ENCODE measurements at regions not wholly inside any gene's neighbourhood (a gene's known extent, or its start where the extent isn't known, plus 50 kb on each side); places are given as distances from the start of the nearest gene placed in this dataset.
A peak's percentile ranks its signal among the peaks of the same experiment; 100 is the strongest.
"Not testable (repeated sequence)": the region's sequence is repeated elsewhere in the genome, so short reads cannot be mapped to it uniquely, and the experiment has no call there.

DNA sequence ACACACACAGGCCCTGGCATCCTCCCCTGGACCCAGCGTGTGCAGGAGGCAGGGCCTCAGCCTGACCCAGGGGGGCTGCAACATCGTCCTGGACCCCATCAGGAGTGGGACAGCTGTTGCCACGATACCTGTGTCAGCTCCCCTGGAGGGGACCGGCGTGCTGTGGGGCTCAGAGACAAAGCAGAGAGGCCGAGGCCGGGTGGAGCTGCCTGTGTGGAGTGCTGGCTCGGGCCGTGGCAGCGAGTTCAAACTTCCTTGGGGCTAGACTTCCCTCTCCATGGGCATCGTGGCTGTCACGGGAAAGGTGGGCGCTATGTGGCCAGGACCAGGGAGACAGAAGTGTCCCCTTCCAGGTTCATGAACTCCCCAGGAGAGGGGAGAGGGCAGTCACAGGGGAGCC lies 155.0 kb upstream of the SFSWAP start:
- intact Hi-C loops (cut with micrococcal nuclease): no loop called here
- ChIA-PET CTCF (no interaction called here), POLR2A (no interaction called here)
- Mint-ChIP-seq H3K4me1 (ENCODE audit: low read depth) (no peaks in the 10 kb centered on the region), H3K36me3 (no peaks in the 10 kb centered on the region), H3K27me3 (peaks cover 3% of the 10 kb centered on the region), H3K9me3 (no peaks in the 10 kb centered on the region), H3K4me3 (no peak overlapping the region), H3K27ac (no peak overlapping the region)
- DNase-seq: no peak

DNA sequence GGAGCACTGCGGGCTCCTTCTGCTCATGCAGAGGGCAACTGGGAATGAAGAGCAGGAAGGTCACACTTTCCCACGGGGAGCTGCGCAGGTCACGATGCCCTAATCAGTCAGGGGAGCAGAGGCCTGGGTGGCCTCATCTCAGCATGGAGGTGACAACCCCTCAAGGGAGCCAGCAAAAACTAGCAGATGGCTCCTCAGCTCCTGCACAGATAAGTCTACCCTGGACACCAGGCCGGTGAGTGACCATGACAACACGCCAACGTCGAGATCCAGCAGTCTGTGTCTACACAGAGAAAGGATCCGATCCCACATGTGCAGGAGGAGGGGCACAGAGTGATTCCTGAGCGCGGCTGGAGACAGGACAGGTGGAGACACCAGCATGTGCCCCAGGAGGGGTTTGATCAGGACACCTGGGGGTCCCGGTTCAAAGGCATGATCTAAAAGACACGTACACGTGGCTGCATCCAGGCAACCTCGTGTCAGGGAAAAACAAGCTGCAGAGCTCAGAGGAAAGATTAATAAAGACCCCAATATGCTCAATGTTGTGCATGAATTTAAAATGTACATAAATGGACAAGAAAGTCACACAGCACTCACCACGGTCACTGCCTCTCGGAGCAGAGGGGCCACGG lies 153.7 kb upstream of the SFSWAP start:
- Mint-ChIP-seq H3K4me3 (no peak overlapping the region), H3K36me3 (no peaks in the 10 kb centered on the region), H3K27ac (no peak overlapping the region), H3K27me3 (peaks cover 3% of the 10 kb centered on the region), H3K9me3 (no peaks in the 10 kb centered on the region), H3K4me1 (ENCODE audit: low read depth) (no peaks in the 10 kb centered on the region)
- POLR2A ChIA-PET: no interaction called here
- intact Hi-C loops (cut with micrococcal nuclease): no loop called here
- DNase-seq: no peak
- CTCF ChIA-PET: no interaction called here

DNA sequence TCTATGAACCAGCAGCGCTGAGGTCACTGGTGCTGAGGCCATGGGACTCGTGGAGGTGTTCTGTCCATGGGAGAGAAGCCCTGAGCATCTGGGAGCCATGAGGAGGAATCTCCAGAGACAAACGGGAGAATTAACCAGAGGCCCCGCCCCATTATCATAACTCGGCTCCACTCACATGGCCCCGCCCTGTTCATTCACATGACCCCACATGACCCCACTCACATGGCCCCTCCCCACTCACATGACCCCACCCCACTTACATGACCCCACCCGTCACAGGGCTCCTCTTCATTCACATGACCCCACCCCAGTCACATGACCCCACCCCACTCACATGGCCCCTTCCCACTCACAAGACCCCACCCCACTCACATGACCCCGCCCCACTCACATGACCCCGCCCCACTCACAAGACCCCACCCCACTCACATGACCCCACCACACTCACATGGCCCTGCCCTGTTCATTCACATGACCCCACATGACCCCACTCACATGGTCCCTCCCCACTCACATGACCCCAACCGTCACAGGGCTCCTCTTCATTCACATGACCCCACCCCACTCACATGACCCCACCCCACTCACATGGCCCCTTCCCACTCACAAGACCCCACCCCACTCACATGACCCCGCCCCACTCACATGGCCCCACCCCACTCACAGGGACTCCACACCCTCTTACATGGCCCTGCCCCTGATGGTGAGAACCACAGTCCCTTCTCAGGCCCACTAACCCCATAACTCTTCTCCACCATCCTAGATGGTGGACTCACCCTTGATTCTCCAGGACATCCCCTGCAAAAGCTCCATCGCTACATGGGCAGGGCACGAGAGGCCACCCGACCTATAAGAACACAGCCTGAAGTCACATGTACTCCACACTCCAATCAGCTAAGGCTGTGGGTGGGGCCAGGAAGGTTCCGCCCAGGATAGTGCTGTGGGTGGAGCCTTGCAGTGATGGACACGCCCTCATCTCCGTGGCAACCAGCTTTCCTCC lies 151.1 kb upstream of the SFSWAP start:
- Mint-ChIP-seq H3K4me3 (no peak overlapping the region), H3K27ac (no peak overlapping the region), H3K36me3 (no peaks in the 10 kb centered on the region), H3K4me1 (ENCODE audit: low read depth) (no peaks in the 10 kb centered on the region), H3K27me3 (peaks cover 3% of the 10 kb centered on the region), H3K9me3 (no peaks in the 10 kb centered on the region)
- CTCF ChIA-PET: interaction anchor here (0.6 kb wide), 1 partner anchor 300 kb away, joined by 3 read pairs; no protein-coding TSS in a partner anchor
- DNase-seq: no peak
- POLR2A ChIA-PET: no interaction called here
- intact Hi-C loops (cut with micrococcal nuclease): no loop called here

- H3K4me1 Mint-ChIP-seq (ENCODE audit: low read depth): no peaks in the 10 kb centered on the region
- intact Hi-C loops (cut with micrococcal nuclease): no loop called here
- no peak overlapping the region for H3K4me3 Mint-ChIP-seq
- no peaks in the 10 kb centered on the region for H3K36me3 Mint-ChIP-seq
- POLR2A ChIA-PET: no interaction called here
- H3K9me3 Mint-ChIP-seq: no peaks in the 10 kb centered on the region
- H3K27me3 Mint-ChIP-seq: peaks cover 5% of the 10 kb centered on the region
- CTCF ChIA-PET: no interaction called here
- H3K27ac Mint-ChIP-seq: no peak overlapping the region
- DNase-seq: no peak
Measured at GRCh38 chr12:131561051-131561450, 149.8 kb upstream of the SFSWAP start.

GRCh38 chr12:131561891-131562684 lies 148.8 kb upstream of the SFSWAP start:
- POLR2A ChIA-PET: no interaction called here
- intact Hi-C loops (cut with micrococcal nuclease): no loop called here
- Mint-ChIP-seq H3K27ac (no peak overlapping the region), H3K36me3 (no peaks in the 10 kb centered on the region), H3K27me3 (peaks cover 5% of the 10 kb centered on the region), H3K9me3 (no peaks in the 10 kb centered on the region), H3K4me1 (ENCODE audit: low read depth) (no peaks in the 10 kb centered on the region), H3K4me3 (no peak overlapping the region)
- CTCF ChIA-PET: no interaction called here
- DNase-seq: no peak

DNA sequence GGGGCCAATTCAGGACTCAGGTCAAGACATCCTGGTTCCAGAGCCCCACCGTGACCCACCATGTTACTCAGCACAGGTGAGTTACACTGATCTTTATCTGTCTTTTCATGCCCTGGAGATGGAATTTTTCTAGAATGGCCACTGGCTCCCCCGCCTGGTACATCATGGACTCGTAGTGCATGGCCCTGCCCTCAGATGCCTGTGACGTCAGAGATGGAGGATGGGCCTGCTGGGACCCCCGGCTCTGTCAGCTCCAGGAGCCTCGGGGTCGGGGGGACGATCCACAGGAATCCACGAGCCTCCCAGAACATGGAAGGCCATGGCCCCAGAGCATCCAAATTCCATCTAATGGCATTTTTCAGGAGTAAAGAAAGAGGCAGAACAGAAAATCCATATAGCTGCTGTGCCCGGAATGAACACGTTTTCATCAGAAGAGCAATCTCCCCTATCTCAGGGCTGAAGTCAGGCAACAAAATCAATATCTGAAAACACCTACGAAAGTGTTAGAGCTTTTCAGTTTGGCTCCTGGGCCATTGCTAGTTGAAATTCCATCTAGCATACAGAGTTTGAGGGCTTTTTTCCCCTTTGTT lies 146.7 kb upstream of the SFSWAP start:
- H3K27me3 Mint-ChIP-seq; CTCF ChIA-PET; H3K9me3 Mint-ChIP-seq; H3K36me3 Mint-ChIP-seq; H3K4me3 Mint-ChIP-seq; H3K27ac Mint-ChIP-seq; H3K4me1 Mint-ChIP-seq (ENCODE audit: low read depth); intact Hi-C loops (cut with micrococcal nuclease); POLR2A ChIA-PET: not testable (repeated sequence)
- DNase-seq: peak; percentile 33

DNA sequence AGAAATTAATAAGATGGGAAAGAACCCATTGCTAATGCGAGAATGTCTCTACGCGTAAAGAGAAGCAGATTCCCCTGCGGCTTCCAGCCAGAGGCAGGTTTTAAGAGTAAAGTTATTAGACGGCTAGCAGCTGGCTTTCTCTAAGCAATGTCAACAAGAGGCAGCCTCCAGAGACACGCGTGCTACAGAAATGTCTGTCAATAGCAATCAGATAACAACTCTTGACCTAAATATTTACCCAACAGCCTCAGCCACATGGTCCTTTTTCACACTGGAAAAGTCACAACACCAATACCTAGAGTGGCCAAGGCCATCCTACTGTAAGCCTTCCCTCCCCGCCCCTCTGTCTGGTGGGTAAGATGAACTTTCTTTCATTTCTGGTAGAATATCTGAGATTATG lies 146.0 kb upstream of the SFSWAP start:
- Mint-ChIP-seq H3K9me3 (no peaks in the 10 kb centered on the region), H3K4me1 (ENCODE audit: low read depth) (no peaks in the 10 kb centered on the region), H3K27ac (no peak overlapping the region), H3K36me3 (no peaks in the 10 kb centered on the region), H3K27me3 (peaks cover 7% of the 10 kb centered on the region), H3K4me3 (no peak overlapping the region)
- POLR2A ChIA-PET: no interaction called here
- CTCF ChIA-PET: no interaction called here
- DNase-seq: no peak
- intact Hi-C loops (cut with micrococcal nuclease): no loop called here

GRCh38 chr12:131565267-131566015 lies 145.4 kb upstream of the SFSWAP start:
- intact Hi-C loops (cut with micrococcal nuclease): no loop called here
- DNase-seq: no peak
- Mint-ChIP-seq H3K9me3 (no peaks in the 10 kb centered on the region), H3K4me1 (ENCODE audit: low read depth) (no peaks in the 10 kb centered on the region), H3K27ac (no peak overlapping the region), H3K36me3 (no peaks in the 10 kb centered on the region), H3K27me3 (peaks cover 7% of the 10 kb centered on the region), H3K4me3 (no peak overlapping the region)
- CTCF ChIA-PET: no interaction called here
- POLR2A ChIA-PET: no interaction called here

DNA sequence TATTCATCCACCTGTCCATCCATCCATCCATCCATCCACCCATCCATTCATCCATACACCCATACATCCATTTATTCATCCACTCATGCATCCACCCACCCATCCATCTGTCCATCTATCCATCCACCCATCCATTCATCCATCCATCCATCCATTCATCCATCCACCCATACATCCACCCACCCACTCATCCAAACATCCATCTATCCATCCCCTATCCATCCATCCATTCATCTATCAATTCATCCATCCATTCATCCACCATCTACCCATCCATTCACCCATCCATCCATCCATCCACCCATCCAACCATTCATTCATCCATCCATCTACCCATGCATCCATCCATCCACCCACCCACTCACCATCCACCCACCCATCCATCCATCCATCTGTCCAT lies 142.6 kb upstream of the SFSWAP start:
- Mint-ChIP-seq H3K36me3 (no peaks in the 10 kb centered on the region), H3K4me3 (no peak overlapping the region), H3K4me1 (ENCODE audit: low read depth) (no peaks in the 10 kb centered on the region), H3K27me3 (peaks cover 7% of the 10 kb centered on the region), H3K27ac (no peak overlapping the region), H3K9me3 (no peaks in the 10 kb centered on the region)
- ChIA-PET POLR2A (no interaction called here), CTCF (no interaction called here)
- intact Hi-C loops (cut with micrococcal nuclease): no loop called here
- DNase-seq: no peak

DNA sequence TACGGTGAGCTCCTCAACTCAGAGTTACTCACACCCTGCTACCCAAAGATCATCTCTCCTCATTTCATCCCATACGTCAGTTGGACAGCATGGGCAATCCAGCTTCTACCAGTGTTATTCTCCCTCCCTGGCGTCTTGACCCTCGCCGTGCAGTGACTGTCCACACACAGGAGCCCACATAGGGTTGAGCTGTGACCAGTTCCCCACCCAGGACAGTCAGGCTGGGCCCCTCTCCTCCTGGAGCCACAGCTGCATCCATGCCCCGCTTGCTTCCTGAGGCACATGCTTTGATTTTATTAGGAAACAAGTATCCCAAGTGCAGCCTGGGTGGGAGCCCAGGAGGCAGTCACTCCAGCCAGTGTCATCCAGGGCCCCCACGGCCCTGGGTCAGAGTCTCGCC lies 140.3 kb upstream of the SFSWAP start:
- Mint-ChIP-seq H3K4me3 (no peak overlapping the region), H3K36me3 (no peaks in the 10 kb centered on the region), H3K27ac (no peak overlapping the region), H3K9me3 (no peaks in the 10 kb centered on the region), H3K27me3 (peaks cover 6% of the 10 kb centered on the region), H3K4me1 (ENCODE audit: low read depth) (no peaks in the 10 kb centered on the region)
- no peak for DNase-seq
- ChIA-PET POLR2A (no interaction called here), CTCF (no interaction called here)
- intact Hi-C loops (cut with micrococcal nuclease): no loop called here

- peaks cover 6% of the 10 kb centered on the region for H3K27me3 Mint-ChIP-seq
- no peak overlapping the region for H3K4me3 Mint-ChIP-seq
- H3K36me3 Mint-ChIP-seq: no peaks in the 10 kb centered on the region
- H3K27ac Mint-ChIP-seq: no peak overlapping the region
- intact Hi-C loops (cut with micrococcal nuclease): no loop called here
- H3K4me1 Mint-ChIP-seq (ENCODE audit: low read depth): no peaks in the 10 kb centered on the region
- ChIA-PET CTCF (no interaction called here), POLR2A (no interaction called here)
- no peak for DNase-seq
- H3K9me3 Mint-ChIP-seq: no peaks in the 10 kb centered on the region
Measured at GRCh38 chr12:131571827-131572226, 139.1 kb upstream of the SFSWAP start.

DNA sequence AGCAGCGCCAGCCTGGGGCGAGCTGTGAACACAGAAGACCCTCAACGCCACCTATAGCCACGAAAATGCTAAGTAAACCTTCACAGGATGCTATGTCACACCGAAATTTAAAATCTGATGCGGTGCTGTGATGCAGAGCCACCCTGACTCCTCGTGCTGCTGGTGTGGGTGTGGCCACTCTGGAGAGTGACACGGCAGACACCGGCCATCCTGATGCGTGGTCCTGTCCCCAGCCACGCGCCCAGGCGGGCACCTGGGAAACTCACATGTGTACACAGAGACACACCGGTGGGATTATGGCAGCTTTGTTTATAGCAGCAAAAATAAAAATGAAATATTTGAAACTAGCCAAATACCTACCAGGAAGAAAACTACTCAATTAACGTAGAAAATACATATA lies 138.3 kb upstream of the SFSWAP start:
- no peak overlapping the region for H3K27ac Mint-ChIP-seq
- no peaks in the 10 kb centered on the region for H3K4me1 Mint-ChIP-seq (ENCODE audit: low read depth)
- H3K27me3 Mint-ChIP-seq: peaks cover 6% of the 10 kb centered on the region
- H3K36me3 Mint-ChIP-seq: no peaks in the 10 kb centered on the region
- POLR2A ChIA-PET: no interaction called here
- H3K4me3 Mint-ChIP-seq: no peak overlapping the region
- intact Hi-C loops (cut with micrococcal nuclease): no loop called here
- DNase-seq: no peak
- H3K9me3 Mint-ChIP-seq: no peaks in the 10 kb centered on the region
- CTCF ChIA-PET: no interaction called here
